ENCODE measurements at regions not wholly inside any gene's neighbourhood (a gene's known extent, or its start where the extent isn't known, plus 50 kb on each side); places are given as distances from the start of the nearest gene placed in this dataset.

DNA sequence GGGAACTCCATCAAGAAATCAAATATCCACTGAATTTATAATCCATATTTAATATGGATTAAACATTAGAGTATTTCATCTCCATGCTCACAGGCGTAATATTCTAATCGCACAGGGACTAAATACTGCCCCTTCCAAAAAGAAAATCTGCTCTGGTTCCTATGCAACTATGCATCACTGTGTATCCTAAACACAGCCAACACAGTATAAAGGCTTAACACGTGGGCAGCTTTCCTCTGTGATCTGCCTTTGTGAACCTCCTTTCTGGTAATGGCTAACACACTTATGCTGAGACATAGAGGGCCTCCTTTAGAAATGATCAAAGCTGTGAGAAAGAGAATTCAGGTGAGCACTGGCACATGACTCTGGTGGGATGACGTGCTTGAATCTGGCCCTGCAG, 110.2 kb downstream of the RAB11FIP2 start:
- H3K27me3 Mint-ChIP-seq = peaks cover 0 to 23% of the 10 kb centered on the region in 2 donors
- no peak for ATAC-seq (replicated peaks)
- H3K36me3 Mint-ChIP-seq (ENCODE audit: insufficient read depth) = no peaks in the 10 kb centered on the region
- H3K9me3 Mint-ChIP-seq = no peaks in the 10 kb centered on the region
- H3K4me3 Mint-ChIP-seq = no peak overlapping the region
- H3K4me1 Mint-ChIP-seq (ENCODE audit: low read depth in 2 of 2) = peaks cover 0 to 3% of the 10 kb centered on the region in 2 donors
- no peak for DNase-seq
- H3K27ac Mint-ChIP-seq = no peak overlapping the region

DNA sequence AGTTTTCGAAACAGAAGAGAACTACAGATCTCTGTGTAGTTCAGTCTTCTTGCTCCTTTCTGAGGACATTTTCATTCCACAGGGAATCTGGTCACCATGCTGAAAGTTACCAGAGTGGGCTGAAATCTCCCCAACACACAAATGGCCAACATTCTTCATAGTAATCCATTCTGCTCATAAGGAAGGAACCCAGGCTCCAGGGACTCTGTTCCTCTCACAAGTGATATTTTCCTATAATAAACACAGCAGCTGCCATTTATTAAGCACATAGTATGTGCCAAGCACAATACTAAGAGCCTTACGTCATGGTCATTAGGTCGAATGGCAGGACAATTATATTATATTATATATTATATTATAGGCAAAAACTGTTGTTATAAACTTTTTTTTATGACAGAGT, 109.8 kb downstream of the RAB11FIP2 start:
- H3K36me3 Mint-ChIP-seq (ENCODE audit: insufficient read depth) = no peaks in the 10 kb centered on the region
- peaks cover under 1 to 27% of the 10 kb centered on the region in 2 donors for H3K27me3 Mint-ChIP-seq
- H3K4me1 Mint-ChIP-seq (ENCODE audit: low read depth in 2 of 2) = peaks cover 0 to 3% of the 10 kb centered on the region in 2 donors
- no peak for DNase-seq
- no peaks in the 10 kb centered on the region for H3K9me3 Mint-ChIP-seq
- H3K27ac Mint-ChIP-seq = no peak overlapping the region
- ATAC-seq (replicated peaks) = no peak
- no peak overlapping the region for H3K4me3 Mint-ChIP-seq

DNA sequence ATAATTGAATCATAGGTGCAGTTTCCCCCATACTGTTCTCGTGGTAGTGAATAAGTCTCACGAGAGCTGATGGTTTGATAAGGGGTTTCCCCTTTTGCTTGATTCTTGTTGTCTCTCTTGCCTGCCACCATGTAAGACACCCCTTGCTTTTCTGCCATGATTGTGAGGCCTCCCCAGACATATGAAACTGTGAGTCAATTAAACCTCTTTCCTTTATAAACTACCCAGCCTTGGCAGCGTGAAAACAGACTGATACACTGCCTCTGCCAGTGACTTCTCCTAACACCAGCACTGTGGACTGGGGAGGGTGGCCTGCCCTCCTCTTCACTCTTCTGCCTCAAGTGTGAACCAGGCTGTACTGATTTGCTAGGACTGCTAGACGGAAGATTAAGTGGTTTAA, 108.6 kb downstream of the RAB11FIP2 start:
- H3K27me3 Mint-ChIP-seq = peaks cover 6 to 30% of the 10 kb centered on the region in 2 donors
- peaks cover 0 to 3% of the 10 kb centered on the region in 2 donors for H3K4me1 Mint-ChIP-seq (ENCODE audit: low read depth in 2 of 2)
- no peaks in the 10 kb centered on the region for H3K9me3 Mint-ChIP-seq
- ATAC-seq (replicated peaks) (no peak), DNase-seq (no peak)
- no peak overlapping the region for H3K4me3 Mint-ChIP-seq
- H3K36me3 Mint-ChIP-seq (ENCODE audit: insufficient read depth) = no peaks in the 10 kb centered on the region
- H3K27ac Mint-ChIP-seq = no peak overlapping the region

DNA sequence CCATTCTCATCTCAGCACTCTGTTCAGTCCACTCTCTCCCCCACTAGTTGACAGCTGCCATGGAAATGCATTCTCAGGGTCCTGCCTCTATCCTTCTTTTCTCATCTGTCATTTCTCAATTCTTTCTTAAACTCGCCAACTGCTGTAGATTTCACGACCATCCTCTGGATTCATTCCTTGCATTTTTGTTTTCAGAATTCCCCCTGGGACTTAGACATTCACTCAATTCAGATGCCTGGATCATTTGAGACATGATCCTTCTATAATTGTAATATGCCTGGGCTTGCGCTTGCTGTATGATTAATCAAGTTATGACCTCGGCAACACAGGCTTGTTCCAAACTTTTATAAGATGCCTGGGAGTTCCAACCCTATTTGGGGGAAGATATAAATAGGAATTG, 104.5 kb downstream of the RAB11FIP2 start:
- no peaks in the 10 kb centered on the region for H3K9me3 Mint-ChIP-seq
- H3K36me3 Mint-ChIP-seq (ENCODE audit: insufficient read depth) = no peaks in the 10 kb centered on the region
- H3K27ac Mint-ChIP-seq = no peak overlapping the region
- DNase-seq = no peak
- no peak overlapping the region for H3K4me3 Mint-ChIP-seq
- no peak for ATAC-seq (replicated peaks)
- peaks cover 6 to 33% of the 10 kb centered on the region in 2 donors for H3K27me3 Mint-ChIP-seq
- H3K4me1 Mint-ChIP-seq (ENCODE audit: low read depth in 2 of 2) = no peaks in the 10 kb centered on the region

DNA sequence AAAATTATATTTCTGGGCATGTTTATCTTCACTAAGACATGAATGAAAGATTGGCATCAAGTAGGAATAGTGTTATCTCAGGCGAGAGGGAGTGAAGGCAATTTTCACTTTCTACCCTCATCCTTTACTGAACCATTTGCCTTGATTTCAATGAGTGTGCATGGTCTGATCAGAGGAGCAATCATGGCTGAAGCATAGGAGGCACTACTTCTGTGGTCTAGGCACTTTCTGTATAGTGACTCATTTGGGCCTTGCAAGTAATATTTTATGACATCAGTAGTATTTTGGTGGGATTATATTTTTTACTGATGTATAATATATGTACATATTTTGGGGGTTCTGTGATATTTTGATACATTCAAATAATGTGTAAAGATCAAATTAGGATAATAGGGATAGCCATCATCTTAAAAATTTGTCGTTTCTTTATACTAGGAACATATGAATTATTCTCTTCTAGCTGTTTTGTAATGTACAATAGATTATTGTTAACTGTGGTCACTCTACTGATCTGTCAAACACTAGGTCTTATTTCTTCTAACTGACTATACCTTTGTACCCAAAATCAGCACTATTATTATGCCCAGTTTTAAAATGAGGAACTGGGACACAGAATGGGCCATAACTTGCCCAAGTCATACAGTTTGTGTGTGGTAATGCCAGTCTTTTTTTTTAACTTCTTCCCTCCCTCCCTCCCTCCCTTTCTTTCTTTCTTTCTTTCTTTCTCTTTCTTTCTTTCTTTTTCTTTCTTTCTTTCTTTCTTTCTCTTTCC, 101.9 kb downstream of the RAB11FIP2 start:
- Mint-ChIP-seq H3K27ac (no peak overlapping the region), H3K27me3 (peaks cover 6 to 33% of the 10 kb centered on the region in 2 donors), H3K9me3 (no peaks in the 10 kb centered on the region), H3K4me1 (ENCODE audit: low read depth in 2 of 2) (no peaks in the 10 kb centered on the region), H3K4me3 (no peak overlapping the region), H3K36me3 (ENCODE audit: insufficient read depth) (no peaks in the 10 kb centered on the region)
- ATAC-seq (replicated peaks) (no peak), DNase-seq (no peak)

DNA sequence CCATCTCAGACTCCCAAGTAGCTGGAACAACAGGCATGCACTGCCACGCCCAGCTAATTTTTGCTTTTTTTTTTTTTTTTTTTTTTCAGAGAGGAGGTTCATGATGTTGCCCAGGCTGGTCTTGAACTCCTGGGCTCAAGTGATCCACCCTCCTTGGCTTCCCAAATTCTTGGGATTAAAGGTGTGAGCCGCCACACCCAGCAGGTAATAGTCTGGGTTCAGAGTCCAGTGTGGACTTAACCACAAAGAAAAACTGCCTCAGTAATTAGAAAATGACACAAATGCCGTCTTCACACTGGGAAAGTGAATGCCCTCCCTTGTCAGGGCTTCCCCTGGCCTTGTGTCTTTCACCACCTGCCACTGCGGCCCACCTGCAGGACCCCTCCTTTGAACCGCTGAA, 101.1 kb downstream of the RAB11FIP2 start:
- Mint-ChIP-seq H3K4me3 (no peak overlapping the region), H3K27ac (no peak overlapping the region), H3K36me3 (ENCODE audit: insufficient read depth) (no peaks in the 10 kb centered on the region), H3K9me3 (no peaks in the 10 kb centered on the region), H3K4me1 (ENCODE audit: low read depth in 2 of 2) (no peaks in the 10 kb centered on the region), H3K27me3 (peaks cover 11 to 29% of the 10 kb centered on the region in 2 donors)
- ATAC-seq (replicated peaks) (no peak), DNase-seq (no peak)

DNA sequence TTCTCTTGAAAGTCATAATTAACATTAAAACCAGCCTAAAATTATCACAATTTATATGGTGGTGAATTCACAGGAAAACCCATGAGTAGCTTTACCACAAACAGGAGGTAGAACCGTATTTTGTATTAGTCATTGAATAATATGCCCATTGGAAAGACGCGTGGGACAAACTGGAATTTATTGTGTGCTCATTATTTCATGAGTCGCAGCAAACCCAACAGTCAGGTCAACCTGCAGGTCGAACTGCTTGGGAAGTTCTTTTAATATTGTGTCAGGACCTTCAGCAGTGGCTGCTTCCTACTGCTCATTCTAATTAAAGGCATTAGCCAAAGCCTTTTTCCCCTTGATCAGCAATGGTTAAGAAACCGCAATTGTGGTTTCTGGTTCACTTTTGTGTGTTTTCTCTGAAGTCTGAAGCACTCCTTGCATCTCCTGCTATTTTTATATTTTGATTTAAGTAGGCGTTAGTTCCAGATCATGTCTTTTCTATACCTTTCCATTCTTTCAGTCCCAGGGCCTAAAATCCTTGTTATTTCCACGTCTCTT, 100.1 kb downstream of the RAB11FIP2 start:
- H3K36me3 Mint-ChIP-seq (ENCODE audit: insufficient read depth) = no peaks in the 10 kb centered on the region
- peaks cover 11 to 27% of the 10 kb centered on the region in 2 donors for H3K27me3 Mint-ChIP-seq
- no peaks in the 10 kb centered on the region for H3K4me1 Mint-ChIP-seq (ENCODE audit: low read depth in 2 of 2)
- no peaks in the 10 kb centered on the region for H3K9me3 Mint-ChIP-seq
- H3K27ac Mint-ChIP-seq = no peak overlapping the region
- DNase-seq = no peak
- H3K4me3 Mint-ChIP-seq = no peak overlapping the region
- ATAC-seq (replicated peaks) = no peak

DNA sequence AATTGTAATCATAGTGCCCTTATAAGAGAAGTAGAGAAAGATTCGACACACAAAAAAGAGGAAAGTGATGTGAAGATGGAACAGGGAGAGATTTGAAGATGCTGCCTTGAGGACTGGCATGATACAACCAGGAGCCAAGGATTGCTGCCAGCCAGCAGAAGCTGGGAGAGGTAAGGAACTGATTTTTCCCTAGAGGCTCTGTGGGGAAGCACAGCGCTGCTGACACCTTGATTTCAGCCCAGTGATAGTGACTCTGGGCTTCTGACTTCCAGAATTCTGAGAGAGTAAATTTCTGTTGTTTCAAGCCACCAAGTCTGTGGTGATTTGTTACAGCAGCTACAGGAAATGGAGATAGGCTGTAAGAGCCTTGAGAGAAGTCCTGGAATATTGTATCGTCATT, 98.2 kb downstream of the RAB11FIP2 start:
- Mint-ChIP-seq H3K4me1 (ENCODE audit: low read depth in 2 of 2) (no peaks in the 10 kb centered on the region), H3K36me3 (ENCODE audit: insufficient read depth) (no peaks in the 10 kb centered on the region)

DNA sequence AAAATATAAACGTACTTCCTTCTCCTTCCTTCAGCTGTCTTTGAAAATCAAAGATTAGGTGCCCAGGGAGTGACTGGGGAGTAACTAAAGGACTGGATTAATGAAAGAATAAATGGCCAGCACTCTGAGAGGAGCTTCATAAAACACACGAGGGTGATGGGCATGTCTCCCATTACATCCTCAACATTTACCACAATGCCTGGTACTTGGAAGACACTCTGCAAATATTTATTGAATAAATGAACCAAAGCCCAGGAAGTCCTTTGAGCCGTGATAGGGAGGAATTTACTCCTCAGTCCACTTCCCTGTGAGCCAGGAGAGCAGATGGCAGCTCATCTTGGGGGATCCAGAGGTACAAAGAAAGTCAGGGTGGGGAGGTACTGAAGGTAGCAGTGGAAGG, 96.3 kb downstream of the RAB11FIP2 start:
- Mint-ChIP-seq H3K4me1 (ENCODE audit: low read depth in 2 of 2) (no peaks in the 10 kb centered on the region), H3K9me3 (no peaks in the 10 kb centered on the region), H3K36me3 (ENCODE audit: insufficient read depth) (no peaks in the 10 kb centered on the region), H3K27me3 (peaks cover 20 to 21% of the 10 kb centered on the region in 2 donors), H3K27ac (no peak overlapping the region), H3K4me3 (no peak overlapping the region)
- no peak for DNase-seq
- no peak for ATAC-seq (replicated peaks)

More for the DNA sequence above, 98.2 kb downstream of the RAB11FIP2 start:
- no peak for ATAC-seq (replicated peaks)
- H3K9me3 Mint-ChIP-seq = no peaks in the 10 kb centered on the region
- H3K4me3 Mint-ChIP-seq = no peak overlapping the region
- no peak overlapping the region for H3K27ac Mint-ChIP-seq
- H3K27me3 Mint-ChIP-seq = peaks cover 12 to 26% of the 10 kb centered on the region in 2 donors
- no peak for DNase-seq
